ENCODE measurements at regions not wholly inside any gene's neighbourhood (a gene's known extent, or its start where the extent isn't known, plus 50 kb on each side); places are given as distances from the start of the nearest gene placed in this dataset.

- TF ChIP-seq CTCF (conservative IDR thresholded peaks at IDR 0.05) (no peak), EZH2 (IDR thresholded peaks at IDR 0.05; ENCODE audit: low read depth) (no peak)
These were observed 142.9 kb downstream of the MTX2 start for GRCh38 chr2:176412136-176412535.

Measured in PC-9 (cell line).